Skeletal muscle tissue (tissue), 3 donors: ENCODE measurements at regions not wholly inside any gene's neighbourhood (a gene's known extent, or its start where the extent isn't known, plus 50 kb on each side); places are given as distances from the start of the nearest gene placed in this dataset.
"Not testable (repeated sequence)": the region's sequence is repeated elsewhere in the genome, so short reads cannot be mapped to it uniquely, and the experiment has no call there.

ENCODE experiments used
- H3K27ac ChIP-seq: one replicate; pipeline ENCODE4 v1.7.0; 2013; ENCODE audit warnings: mild to moderate bottlenecking, low read depth, low read length, inconsistent platforms
- H3K27me3 ChIP-seq, 3 donors: one replicate each; pipeline ENCODE4 v1.7.0; 2013; ENCODE audit warnings: low read length in 3 of 3; ENCODE audit not compliant: control insufficient read depth in 3 of 3, insufficient read depth in 3 of 3
- H3K36me3 ChIP-seq, 3 donors: one replicate each; pipeline ENCODE4 v1.7.0; 2013; ENCODE audit warnings: low read length in 3 of 3; ENCODE audit not compliant: control insufficient read depth in 3 of 3, insufficient read depth in 3 of 3
- H3K4me1 ChIP-seq, 3 donors: one replicate each; pipeline ENCODE4 v1.7.0; 2013; ENCODE audit warnings: low read length in 3 of 3, mild to moderate bottlenecking in 3 of 3; ENCODE audit not compliant: control insufficient read depth in 3 of 3, insufficient read depth in 3 of 3
- H3K4me3 ChIP-seq, 3 donors: one replicate each; pipeline ENCODE4 v1.7.0; 2013; ENCODE audit warnings: low read length in 3 of 3
- H3K9ac ChIP-seq, 3 donors: one replicate each; pipeline ENCODE4 v1.7.0; 2013; ENCODE audit warnings: low read length in 3 of 3, mild to moderate bottlenecking in 3 of 3, moderate library complexity in 2 of 3, low read depth in 1 of 3
- H3K9me3 ChIP-seq, 3 donors: one replicate each; pipeline ENCODE4 v1.7.0; 2013; ENCODE audit warnings: low read length in 3 of 3; ENCODE audit not compliant: control insufficient read depth in 3 of 3
- donor health status: Osteomylitis.

- Histone ChIP-seq H3K4me3 (no peak overlapping the region), H3K36me3 (no peaks in the 10 kb centered on the region), H3K27me3 (no peaks in the 10 kb centered on the region), H3K27ac (no peak overlapping the region), H3K9ac (no peak overlapping the region), H3K4me1 (peaks cover 2 to 6% (median 5%) of the 10 kb centered on the region in 3 donors), H3K9me3 (no peaks in the 10 kb centered on the region)
Observed at GRCh38 chr10:30535677-30536076, 93.9 kb downstream of the LYZL2 start.

- peak overlapping the region in 1 of 3 donors; percentile 28 for H3K9ac ChIP-seq
- no peak overlapping the region for H3K4me3 ChIP-seq
- H3K4me1 ChIP-seq, result peaks cover 2 to 6% (median 5%) of the 10 kb centered on the region in 3 donors
- no peaks in the 10 kb centered on the region for H3K36me3 ChIP-seq
- H3K27me3 ChIP-seq, result no peaks in the 10 kb centered on the region
- H3K9me3 ChIP-seq, result no peaks in the 10 kb centered on the region
- H3K27ac ChIP-seq, result no peak overlapping the region
Observed at GRCh38 chr10:30534465-30535144, 94.9 kb downstream of the LYZL2 start.

- no peak overlapping the region for H3K27ac ChIP-seq
- H3K9ac ChIP-seq, result no peak overlapping the region
- no peaks in the 10 kb centered on the region for H3K27me3 ChIP-seq
- peaks cover 0 to 3% (median 2%) of the 10 kb centered on the region in 3 donors for H3K4me1 ChIP-seq
- H3K4me3 ChIP-seq, result no peak overlapping the region
- no peaks in the 10 kb centered on the region for H3K36me3 ChIP-seq
- no peaks in the 10 kb centered on the region for H3K9me3 ChIP-seq
Observed at GRCh38 chr10:30531751-30532530, 97.6 kb downstream of the LYZL2 start.

GRCh38 chr10:30529373-30529998 lies 95.5 kb downstream of the MAP3K8 start:
- no peaks in the 10 kb centered on the region for H3K9me3 ChIP-seq

GRCh38 chr10:30528429-30528786 lies 94.4 kb downstream of the MAP3K8 start:
- H3K27me3 ChIP-seq, result no peaks in the 10 kb centered on the region
- H3K4me1 ChIP-seq, result no peaks in the 10 kb centered on the region
- no peak overlapping the region for H3K27ac ChIP-seq

More at GRCh38 chr10:30529373-30529998, 95.5 kb downstream of the MAP3K8 start:
- no peaks in the 10 kb centered on the region for H3K4me1 ChIP-seq
- H3K27ac ChIP-seq, result peak overlapping the region; percentile 52
- no peak overlapping the region for H3K4me3 ChIP-seq
- H3K27me3 ChIP-seq, result no peaks in the 10 kb centered on the region
- no peaks in the 10 kb centered on the region for H3K36me3 ChIP-seq
- no peak overlapping the region for H3K9ac ChIP-seq

GRCh38 chr10:30527623-30528428 lies 93.8 kb downstream of the MAP3K8 start:
- Histone ChIP-seq H3K27me3 (no peaks in the 10 kb centered on the region), H3K4me1 (no peaks in the 10 kb centered on the region), H3K9me3 (no peaks in the 10 kb centered on the region), H3K9ac (no peak overlapping the region), H3K4me3 (no peak overlapping the region), H3K27ac (no peak overlapping the region), H3K36me3 (no peaks in the 10 kb centered on the region)

More at GRCh38 chr10:30528429-30528786, 94.4 kb downstream of the MAP3K8 start:
- H3K4me3 ChIP-seq, result no peak overlapping the region
- no peak overlapping the region for H3K9ac ChIP-seq
- no peaks in the 10 kb centered on the region for H3K9me3 ChIP-seq
- no peaks in the 10 kb centered on the region for H3K36me3 ChIP-seq

GRCh38 chr10:30522661-30523078 lies 88.7 kb downstream of the MAP3K8 start:
- not testable (repeated sequence) for H3K9me3 ChIP-seq, H3K27ac ChIP-seq, H3K4me1 ChIP-seq, H3K36me3 ChIP-seq, H3K27me3 ChIP-seq, H3K4me3 ChIP-seq, H3K9ac ChIP-seq

- H3K4me3 ChIP-seq, result no peak overlapping the region
- no peaks in the 10 kb centered on the region for H3K36me3 ChIP-seq
Observed at GRCh38 chr10:30518907-30519306, 84.9 kb downstream of the MAP3K8 start.

More at GRCh38 chr10:30518907-30519306, 84.9 kb downstream of the MAP3K8 start:
- no peaks in the 10 kb centered on the region for H3K27me3 ChIP-seq
- H3K9me3 ChIP-seq, result peaks cover 0 to 8% (median 3%) of the 10 kb centered on the region in 3 donors
- H3K9ac ChIP-seq, result no peak overlapping the region
- H3K27ac ChIP-seq, result no peak overlapping the region
- H3K4me1 ChIP-seq, result no peaks in the 10 kb centered on the region
